Fibroblast of skin of right biceps (primary cell): ENCODE measurements at regions not wholly inside any gene's neighbourhood (a gene's known extent, or its start where the extent isn't known, plus 50 kb on each side); places are given as distances from the start of the nearest gene placed in this dataset.
"Not testable (repeated sequence)": the region's sequence is repeated elsewhere in the genome, so short reads cannot be mapped to it uniquely, and the experiment has no call there.

Experiments
- DNase-seq: peaks from one replicate; pipeline ENCODE4 v3.0.0-alpha.2; 2013

- peak; percentile 66 for DNase-seq
Measured at GRCh38 chr2:44087036-44087713, 81.5 kb upstream of the PPM1B start.

DNA sequence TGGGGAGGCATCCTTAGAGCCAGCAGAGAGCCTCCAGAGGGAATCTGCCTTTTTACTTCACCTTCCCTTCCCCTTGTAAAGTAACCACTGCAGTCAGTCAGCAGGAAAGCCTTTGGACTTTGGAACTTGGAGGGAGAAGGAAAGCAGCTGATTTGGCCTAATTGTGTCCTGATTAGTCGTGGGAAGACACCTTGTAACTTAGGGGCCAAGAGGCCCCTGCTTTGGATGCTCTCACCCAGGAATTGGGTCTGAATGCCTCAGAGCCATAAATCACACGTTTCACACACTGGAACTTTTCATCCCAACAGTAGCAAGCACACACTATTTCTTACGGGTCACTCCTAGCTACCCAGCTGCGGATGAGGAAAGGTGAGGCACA is 81.0 kb upstream of the PPM1B start:
- DNase-seq, result no peak

GRCh38 chr2:44092519-44092918 is 76.2 kb upstream of the PPM1B start:
- not testable (repeated sequence) for DNase-seq

DNA sequence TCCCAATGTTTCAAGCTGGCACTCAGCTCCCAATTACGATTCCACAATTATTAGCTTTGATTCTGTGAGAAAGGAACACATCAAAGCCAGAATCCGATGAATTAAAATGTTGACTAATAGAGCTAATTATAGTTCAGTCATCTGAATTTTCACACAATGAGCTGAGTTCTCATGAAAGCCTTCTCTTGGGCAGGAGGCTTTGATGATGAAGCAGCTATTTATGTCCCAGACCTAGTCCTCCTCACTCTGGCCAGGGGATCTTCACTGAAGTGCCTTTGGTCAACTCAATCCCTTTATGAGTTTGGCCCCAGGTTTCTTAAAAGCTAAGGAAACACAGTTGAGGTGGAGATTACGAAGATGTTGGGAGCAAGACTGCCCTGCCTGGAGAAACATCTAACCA is 74.7 kb upstream of the PPM1B start:
- DNase-seq, result no peak

DNA sequence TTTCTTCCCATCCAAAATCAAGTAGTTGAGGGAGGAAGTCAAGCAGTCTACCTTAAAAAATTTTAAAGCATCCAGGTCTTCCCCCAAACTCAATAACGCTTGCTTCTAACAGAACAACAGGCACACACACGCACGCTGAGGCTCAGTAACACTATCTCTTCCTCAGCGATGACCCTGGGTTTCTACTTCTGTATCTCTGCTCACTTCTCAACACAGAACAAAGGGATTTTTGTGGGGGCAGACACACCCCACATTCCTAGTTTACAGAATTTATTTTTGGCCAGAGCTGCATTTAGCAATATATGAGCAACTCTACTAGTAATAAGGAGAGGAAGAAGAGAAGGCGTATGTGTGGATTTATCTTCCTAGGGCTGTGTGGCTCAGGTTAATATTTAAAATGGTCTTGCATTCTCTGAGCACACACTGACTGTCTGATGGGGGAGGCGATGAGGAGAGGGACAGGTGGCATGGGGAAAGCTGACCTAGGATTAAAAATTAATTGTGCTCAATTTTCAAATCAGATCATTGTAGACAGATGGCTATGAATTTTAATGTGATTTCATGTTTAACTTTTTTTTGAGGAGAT is 71.3 kb upstream of the PPM1B start:
- no peak for DNase-seq

DNA sequence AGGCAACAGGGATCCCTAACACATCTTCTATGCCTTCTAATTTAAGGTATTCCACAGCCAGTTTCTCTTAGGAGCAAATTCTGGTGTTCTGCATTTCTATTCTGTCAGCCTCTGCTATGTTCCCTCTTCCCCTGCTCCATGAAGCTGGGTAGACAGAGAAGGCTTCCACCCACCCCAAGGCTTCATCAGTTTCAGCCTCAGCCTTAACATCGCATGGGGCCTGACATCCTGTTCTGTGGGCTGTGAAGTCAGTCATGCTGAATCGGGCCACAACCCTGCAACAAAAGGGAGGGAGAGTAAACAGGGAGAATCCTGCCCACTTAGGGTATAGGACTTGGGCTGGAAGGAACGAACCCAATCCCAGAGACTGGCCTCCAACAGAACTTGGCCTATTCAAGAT is 70.6 kb upstream of the PPM1B start:
- DNase-seq, result no peak

- no peak for DNase-seq
Measured at GRCh38 chr2:44098891-44099290, 69.8 kb upstream of the PPM1B start.

DNA sequence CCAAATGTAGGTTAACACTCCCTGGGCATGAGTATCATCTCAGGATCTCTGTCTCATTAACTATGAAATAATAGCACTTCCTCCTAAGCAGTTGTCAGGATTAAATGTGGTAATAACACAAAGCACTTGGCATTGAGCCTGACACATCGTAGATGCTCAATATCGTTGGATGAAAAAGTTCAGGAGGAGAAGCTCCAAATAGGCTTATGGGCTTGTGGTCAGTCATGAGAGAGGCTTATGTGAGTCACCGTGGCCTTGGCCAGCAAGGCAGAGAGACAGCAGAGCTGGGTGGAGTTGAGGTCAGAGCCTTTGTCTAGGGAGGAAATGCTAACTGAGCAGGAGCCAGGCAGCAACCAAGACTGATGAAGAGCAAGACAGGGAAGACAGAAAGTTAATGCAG is 68.3 kb upstream of the PPM1B start:
- DNase-seq, result peak; percentile 75

DNA sequence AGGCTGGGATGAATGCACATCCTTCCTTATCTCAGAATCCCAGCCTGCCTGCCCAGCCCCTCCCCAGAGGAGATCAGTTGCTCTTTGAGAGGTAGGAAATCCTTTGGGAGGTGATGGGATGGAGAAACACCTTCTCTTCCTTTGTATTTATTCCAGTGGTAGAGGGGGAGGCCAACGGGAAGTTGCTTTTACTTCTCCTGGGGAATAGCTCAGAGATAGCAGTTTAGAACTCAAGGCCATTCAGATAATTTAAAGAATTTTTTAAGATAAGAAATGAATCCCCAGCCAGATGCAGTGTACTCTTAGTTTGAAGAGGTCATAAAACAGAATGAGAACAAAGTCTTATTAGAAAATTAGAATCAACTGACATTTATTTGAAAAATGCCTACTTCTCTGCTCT is 67.4 kb upstream of the PPM1B start:
- no peak for DNase-seq

GRCh38 chr2:44102790-44103562 is 65.7 kb upstream of the PPM1B start:
- no peak for DNase-seq

DNA sequence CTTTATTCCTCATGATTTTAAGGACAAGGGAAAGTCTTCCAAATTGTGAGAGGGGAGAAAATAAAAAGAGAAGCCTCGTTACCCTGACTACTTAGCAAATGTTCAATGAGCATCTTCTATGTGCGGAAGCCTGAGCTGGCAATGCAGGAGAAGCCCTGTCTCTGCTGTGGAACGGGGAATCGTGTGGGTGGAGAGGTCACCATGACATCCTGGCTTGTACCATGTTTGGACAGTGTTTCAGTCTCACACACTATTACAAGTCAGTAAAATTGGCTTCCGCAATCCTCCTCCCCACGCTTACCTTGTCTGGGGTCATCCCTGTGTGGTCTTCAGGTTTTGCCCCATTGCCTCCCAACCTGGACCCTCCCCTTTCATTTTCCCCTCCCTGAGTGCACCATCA is 65.0 kb upstream of the PPM1B start:
- DNase-seq, result no peak

- no peak for DNase-seq
Measured at GRCh38 chr2:44104855-44105271, 63.8 kb upstream of the PPM1B start.

DNA sequence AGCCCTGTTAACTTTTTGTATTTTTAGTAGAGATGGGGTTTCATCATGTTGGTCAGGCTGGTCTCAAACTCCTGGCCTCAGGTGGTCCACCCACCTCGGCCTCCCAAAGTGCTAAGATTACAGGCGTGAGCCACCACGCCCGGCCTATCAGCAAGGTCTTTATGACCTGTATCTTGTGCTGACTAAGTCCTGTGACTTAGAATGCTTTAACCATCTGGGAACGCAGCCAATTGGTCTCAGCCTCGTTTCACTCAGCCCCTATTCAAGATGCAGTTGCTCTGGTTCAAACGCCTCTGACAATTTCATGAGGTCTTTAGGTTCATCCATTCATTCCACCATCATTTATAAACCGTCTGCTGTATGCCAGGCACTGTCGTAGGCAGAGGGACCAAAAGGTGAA is 62.2 kb upstream of the PPM1B start:
- not testable (repeated sequence) for DNase-seq

- no peak for DNase-seq
Measured at GRCh38 chr2:44107086-44107740, 61.5 kb upstream of the PPM1B start.

GRCh38 chr2:44107974-44108373 is 60.7 kb upstream of the PPM1B start:
- no peak for DNase-seq

- DNase-seq, result no peak
Measured at GRCh38 chr2:44109166-44109565, 59.5 kb upstream of the PPM1B start.

DNA sequence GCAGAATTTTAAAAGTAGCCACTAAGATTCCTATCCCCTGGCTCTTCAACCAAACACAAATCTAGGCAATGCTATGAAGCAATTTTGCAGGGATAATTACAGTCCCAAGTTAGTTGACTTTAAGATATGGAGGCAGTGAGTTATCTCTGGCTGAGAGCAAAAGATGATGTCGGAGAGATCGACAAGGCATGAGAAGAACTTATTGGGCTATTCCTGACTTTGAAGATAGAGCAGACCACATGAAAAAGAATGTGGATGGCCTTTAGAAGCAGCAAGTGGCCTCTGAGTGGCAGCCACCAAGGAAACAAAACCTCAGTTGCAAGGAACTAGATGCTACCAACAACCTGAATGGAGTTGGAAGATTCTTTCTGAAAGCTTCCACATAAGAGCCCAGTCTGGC is 58.2 kb upstream of the PPM1B start:
- DNase-seq, result no peak

- DNase-seq, result no peak
Measured at GRCh38 chr2:44112096-44112495, 56.6 kb upstream of the PPM1B start.

DNA sequence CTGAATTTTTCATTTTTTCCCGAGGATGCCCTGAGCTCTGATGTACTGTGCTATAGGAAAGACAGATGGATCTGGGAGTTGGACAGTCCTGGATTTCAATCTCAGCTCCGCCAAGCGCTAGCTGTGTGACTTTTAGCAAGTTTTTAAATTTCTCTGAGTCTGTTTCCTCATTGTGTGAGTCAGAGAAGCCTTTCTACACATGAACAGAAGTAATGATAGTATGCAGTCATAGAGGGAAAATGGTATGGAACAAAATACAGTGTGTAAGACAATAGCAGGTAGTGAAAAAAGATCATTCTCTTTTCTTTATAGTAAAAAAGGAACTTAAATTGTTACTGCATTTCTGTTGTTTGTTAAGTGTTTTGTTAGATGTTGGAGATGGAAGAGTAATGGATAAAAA is 52.4 kb upstream of the PPM1B start:
- DNase-seq, result no peak

DNA sequence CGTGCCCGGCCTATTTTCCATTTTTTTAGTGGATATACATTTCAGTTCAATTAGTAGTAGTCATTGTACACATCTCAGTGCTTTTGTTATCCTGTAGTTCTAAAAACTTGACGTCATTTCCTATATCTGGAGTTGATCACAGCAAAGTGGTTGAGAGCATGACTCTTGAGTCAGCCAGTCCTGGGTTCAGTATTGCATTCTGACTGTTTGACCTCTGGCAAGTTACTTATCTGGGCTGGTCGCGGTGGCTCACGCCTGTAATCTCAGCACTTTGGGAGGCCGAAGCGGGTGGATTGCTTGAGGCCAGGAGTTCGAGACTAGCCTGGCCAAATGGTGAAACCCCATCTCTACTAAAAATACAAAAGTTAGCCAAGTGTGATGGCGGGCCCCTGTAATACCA is 50.4 kb upstream of the PPM1B start:
- DNase-seq, result peak; percentile 37
